AG10803 (cell line): ENCODE measurements at regions not wholly inside any gene's neighbourhood (a gene's known extent, or its start where the extent isn't known, plus 50 kb on each side); places are given as distances from the start of the nearest gene placed in this dataset.

Experiments used
- DNase-seq: peaks from one replicate; pipeline ENCODE4 v3.0.0; 2010; ENCODE audit warnings: low read depth
- H3K4me3 ChIP-seq: 2 replicates; pipeline ENCODE4 v1.5.1; 2011; ENCODE audit warnings: mild to moderate bottlenecking, low read length, control low read depth
- TF ChIP-seq, protein P1 (sequence below): conservative IDR thresholded peaks from 2 replicates; pipeline ENCODE4 v1.5.1; 2011; ENCODE audit warnings: mild to moderate bottlenecking, low read length, control low read depth, inconsistent platforms

DNA sequence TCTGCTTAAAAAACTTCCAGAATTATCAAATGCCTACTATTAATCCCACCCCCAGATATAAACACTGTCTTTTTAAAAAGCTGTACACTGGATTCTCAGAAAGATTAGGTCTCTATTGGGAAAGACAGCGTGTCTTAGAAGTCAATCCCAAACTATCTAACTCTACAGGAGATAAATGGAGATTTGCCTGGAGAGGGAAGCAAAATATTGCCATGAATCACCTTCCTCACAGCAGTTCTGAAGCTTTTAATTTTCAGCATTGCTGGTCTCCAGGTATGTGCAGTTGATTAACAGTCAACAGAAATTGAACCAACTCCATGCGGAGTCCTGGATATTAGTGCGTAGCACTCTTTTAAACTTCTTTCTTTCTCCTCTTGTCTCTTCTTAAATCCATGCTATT, 122.2 kb downstream of the DSC3 start:
- TF ChIP-seq, protein P1, sequence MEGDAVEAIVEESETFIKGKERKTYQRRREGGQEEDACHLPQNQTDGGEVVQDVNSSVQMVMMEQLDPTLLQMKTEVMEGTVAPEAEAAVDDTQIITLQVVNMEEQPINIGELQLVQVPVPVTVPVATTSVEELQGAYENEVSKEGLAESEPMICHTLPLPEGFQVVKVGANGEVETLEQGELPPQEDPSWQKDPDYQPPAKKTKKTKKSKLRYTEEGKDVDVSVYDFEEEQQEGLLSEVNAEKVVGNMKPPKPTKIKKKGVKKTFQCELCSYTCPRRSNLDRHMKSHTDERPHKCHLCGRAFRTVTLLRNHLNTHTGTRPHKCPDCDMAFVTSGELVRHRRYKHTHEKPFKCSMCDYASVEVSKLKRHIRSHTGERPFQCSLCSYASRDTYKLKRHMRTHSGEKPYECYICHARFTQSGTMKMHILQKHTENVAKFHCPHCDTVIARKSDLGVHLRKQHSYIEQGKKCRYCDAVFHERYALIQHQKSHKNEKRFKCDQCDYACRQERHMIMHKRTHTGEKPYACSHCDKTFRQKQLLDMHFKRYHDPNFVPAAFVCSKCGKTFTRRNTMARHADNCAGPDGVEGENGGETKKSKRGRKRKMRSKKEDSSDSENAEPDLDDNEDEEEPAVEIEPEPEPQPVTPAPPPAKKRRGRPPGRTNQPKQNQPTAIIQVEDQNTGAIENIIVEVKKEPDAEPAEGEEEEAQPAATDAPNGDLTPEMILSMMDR, result no peak

DNA sequence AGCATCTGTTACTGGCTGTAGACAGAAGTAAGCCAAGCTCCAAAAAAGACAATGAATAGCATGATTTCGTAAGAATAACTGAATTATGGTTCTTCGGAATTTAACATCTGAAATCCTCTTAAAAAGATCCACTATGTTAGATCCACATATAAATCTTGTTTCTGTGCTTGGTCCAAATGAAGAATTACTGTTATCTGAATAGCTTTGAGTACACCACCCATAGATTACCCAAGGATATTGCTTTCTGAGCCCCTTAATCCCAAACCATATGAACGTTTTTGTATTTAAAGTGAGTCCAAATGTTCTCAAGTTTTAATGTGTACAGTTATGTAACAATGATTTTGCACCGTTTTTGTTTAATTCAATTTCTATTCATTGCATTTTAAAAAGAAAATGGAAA, 124.9 kb downstream of the DSC3 start:
- DNase-seq, result no peak
- TF ChIP-seq, protein P1, result no peak
- no peak overlapping the region for H3K4me3 ChIP-seq

More for the DNA sequence above, 122.2 kb downstream of the DSC3 start:
- no peak for DNase-seq
- H3K4me3 ChIP-seq, result no peak overlapping the region

DNA sequence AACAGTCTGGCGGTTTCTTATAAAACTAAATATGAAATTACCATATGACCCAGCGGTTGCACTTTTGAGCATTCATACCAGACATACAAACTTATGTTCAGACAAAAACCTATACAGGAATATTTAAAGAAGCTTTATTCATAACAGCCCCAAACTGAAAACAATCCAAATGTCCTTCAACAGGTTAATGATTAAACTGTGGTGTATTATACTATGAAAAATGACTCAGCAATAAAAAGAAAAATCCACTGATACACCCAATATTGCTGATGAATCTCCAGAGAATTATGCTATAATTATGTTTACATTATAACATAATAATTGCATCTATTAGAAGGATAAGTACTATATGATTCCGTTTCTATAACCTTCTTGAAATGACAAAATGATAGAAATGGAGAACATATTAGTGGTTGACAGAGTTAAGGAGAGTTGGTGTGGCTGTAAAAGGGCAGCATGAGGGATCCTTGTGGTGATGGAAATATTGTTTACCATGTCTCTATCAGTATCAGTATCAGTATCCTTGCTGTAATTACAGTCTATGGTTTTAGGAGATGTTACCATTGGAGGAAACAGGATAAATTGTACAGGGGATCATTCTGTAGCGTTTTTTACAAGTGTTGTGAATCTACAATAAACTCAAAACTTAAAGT, 127.1 kb downstream of the DSC3 start:
- DNase-seq, result no peak
- H3K4me3 ChIP-seq, result no peak overlapping the region
- TF ChIP-seq, protein P1, result no peak

DNA sequence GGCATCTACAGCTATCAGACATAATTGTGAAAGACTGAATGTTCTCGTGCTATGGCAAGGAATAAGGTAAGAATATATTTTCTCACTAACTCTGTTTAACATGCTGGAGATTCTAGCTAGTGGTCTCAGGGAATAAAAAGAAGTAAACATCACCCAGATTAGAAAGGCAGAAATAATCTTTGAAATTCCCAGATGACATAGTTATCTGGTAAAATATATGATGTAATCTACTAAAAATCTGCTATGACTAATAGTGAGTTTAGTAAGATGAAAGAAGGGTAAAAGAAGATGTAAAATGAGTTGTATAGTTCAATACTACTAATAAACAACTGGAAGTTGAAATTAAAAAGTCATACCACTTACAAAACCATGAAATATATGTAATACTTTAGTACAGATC, 134.2 kb downstream of the DSC3 start:
- H3K4me3 ChIP-seq, result no peak overlapping the region
- TF ChIP-seq, protein P1, result no peak
- DNase-seq, result no peak

DNA sequence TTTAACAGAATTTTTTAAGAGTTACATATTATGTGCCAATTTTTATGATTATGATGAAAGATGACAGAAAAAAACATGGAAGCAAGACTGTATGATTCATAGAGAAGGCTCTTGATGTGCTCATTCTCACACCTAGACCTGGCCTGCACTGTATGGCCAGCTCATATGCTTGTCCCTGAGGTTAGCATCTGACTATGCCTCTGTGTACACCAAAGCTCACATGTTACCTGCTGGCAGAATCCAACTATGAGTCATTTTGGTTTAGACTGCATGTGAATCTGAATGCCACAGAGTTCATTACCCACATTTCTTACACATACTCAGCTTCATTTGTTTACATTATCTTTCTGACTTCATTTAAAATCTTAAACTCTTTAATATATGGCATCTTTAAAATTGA, 139.0 kb downstream of the DSC3 start:
- H3K4me3 ChIP-seq, result no peak overlapping the region
- no peak for DNase-seq
- TF ChIP-seq, protein P1, result no peak

DNA sequence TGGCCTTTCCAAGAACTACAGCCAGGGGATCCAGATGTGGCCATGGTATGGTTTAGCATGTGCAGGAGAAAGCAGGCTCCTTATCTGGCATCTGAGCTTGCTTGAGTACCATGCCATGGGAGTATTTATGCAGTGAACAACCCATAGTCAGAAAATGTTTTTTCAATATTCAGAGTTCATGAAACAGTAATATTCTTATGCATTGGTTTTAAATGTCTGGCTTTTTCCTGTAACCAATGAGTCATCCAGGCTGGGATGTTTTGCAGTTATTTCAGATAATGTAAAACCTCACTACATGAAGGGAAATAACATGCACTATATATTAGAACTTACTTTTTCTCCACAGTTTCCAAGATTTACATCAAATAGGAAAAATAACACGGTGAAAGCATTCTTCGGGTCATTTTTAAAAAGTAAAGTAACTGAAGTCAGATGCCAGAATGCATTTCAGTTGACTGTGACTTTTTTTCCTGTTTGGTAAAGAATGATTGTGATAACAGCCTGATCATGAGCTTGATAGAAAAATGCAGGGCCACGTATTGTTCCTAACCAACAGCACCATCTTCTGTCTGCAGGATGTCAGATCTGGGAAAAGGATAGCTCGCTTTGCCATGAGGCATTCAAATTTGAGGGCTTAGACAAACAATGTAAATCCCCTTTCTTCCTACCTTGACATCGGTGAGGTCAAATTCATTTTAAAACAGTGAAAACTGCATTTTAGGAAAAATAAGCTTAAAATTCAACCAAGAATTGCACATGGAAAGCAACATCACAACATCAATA, 152.8 kb downstream of the DSC3 start:
- TF ChIP-seq, protein P1, result no peak
- no peak for DNase-seq

DNA sequence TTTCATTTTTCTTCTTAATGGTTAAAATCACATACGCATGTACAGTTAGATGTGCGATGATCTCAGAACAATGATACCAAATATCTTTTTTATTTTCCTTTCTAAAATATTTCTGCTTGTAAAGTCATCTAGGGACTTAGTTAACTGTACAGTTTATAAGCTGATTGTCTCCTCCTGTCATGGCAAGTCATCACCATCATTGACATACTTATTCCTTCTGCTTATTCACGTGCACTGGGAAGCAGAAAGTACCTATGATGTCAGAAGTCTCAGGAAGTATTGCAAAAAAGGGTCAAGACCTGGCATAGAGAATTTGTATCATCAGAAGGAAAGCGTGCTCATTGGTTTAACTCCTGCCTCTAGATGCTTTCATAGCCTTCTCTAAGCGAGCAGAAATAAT, 154.2 kb downstream of the DSC3 start:
- no peak overlapping the region for H3K4me3 ChIP-seq
- no peak for DNase-seq
- TF ChIP-seq, protein P1, result no peak

More for the DNA sequence above, 152.8 kb downstream of the DSC3 start:
- H3K4me3 ChIP-seq, result no peak overlapping the region
